GM12875 (cell line): ENCODE measurements at regions not wholly inside any gene's neighbourhood (a gene's known extent, or its start where the extent isn't known, plus 50 kb on each side); places are given as distances from the start of the nearest gene placed in this dataset.

Experiments used
- H3K4me3 ChIP-seq: one replicate; pipeline ENCODE4 v1.5.1; 2011; ENCODE audit warnings: low read depth, low read length, control low read depth
- CTCF ChIP-seq: IDR thresholded peaks from 2 replicates; pipeline ENCODE4 v1.5.1; 2011; ENCODE audit warnings: low read depth, mild to moderate bottlenecking, control low read depth, inconsistent platforms, low read length, moderate library complexity, borderline replicate concordance; ENCODE audit not compliant: insufficient read depth

- TF ChIP-seq CTCF = no peak
- no peak overlapping the region for H3K4me3 ChIP-seq
Observed at GRCh38 chr6:21967056-21967974, 329.5 kb downstream of the PRL start.

DNA sequence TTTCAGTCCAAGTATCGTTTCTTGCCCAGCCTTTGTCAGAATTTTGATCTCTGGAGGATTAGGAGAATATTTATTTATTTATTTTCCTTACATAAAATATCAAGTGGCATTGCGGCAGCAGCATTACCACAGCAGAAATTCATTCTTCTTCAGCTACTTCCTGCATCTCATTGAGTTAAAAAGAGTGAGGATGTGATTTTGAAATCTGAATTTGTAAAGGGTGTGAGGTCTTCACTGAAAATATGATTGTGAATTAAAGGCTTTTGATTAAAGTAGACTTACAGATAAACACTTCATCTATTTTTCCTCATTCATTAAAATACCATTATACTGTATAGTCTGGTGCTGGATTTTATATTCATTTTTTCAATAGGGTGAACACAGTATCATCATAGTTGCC lies 328.4 kb downstream of the PRL start:
- H3K4me3 ChIP-seq = no peak overlapping the region
- no peak for TF ChIP-seq CTCF

- no peak for TF ChIP-seq CTCF
- no peak overlapping the region for H3K4me3 ChIP-seq
Observed at GRCh38 chr6:21969192-21969591, 327.6 kb downstream of the PRL start.

GRCh38 chr6:21970569-21971300 lies 326.1 kb downstream of the PRL start:
- no peak overlapping the region for H3K4me3 ChIP-seq
- TF ChIP-seq CTCF = no peak

GRCh38 chr6:21971541-21971940 lies 325.3 kb downstream of the PRL start:
- no peak overlapping the region for H3K4me3 ChIP-seq
- TF ChIP-seq CTCF = no peak

GRCh38 chr6:21972516-21972915 lies 324.3 kb downstream of the PRL start:
- H3K4me3 ChIP-seq = no peak overlapping the region
- no peak for TF ChIP-seq CTCF
